ENCODE measurements at regions not wholly inside any gene's neighbourhood (a gene's known extent, or its start where the extent isn't known, plus 50 kb on each side); places are given as distances from the start of the nearest gene placed in this dataset.

DNA sequence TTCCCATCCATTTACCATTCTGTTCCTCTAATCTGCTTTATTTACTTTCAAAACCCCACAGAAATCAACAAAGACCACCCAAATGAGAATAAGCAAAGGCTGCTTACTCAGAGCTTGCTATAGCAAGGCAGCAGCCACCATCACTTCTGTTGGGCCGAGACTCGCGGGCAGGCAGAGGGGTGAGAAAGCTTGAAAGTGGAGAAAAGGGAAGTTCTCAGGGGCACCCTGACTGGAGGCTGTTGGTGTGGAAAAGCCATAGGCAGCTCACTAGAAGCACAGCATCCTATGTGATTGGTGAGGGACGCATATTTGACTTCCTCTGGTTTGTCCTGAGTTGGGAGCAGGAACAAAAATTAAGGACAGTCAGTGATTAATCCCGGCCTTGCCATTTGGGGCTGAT is 269.7 kb upstream of the THSD7B start:
- H3K36me3 ChIP-seq: no peaks in the 10 kb centered on the region
- intact Hi-C loops (cut with DNase I): no loop called here
- no peak overlapping the region for H3K4me3 ChIP-seq
- DNase-seq (no peak), FAIRE-seq (no peak), ATAC-seq (no peak)
- 79 to 87% methylated on average over 5 of the region's 5 CpGs for WGBS, 2 donors
- TF ChIP-seq, protein P1, sequence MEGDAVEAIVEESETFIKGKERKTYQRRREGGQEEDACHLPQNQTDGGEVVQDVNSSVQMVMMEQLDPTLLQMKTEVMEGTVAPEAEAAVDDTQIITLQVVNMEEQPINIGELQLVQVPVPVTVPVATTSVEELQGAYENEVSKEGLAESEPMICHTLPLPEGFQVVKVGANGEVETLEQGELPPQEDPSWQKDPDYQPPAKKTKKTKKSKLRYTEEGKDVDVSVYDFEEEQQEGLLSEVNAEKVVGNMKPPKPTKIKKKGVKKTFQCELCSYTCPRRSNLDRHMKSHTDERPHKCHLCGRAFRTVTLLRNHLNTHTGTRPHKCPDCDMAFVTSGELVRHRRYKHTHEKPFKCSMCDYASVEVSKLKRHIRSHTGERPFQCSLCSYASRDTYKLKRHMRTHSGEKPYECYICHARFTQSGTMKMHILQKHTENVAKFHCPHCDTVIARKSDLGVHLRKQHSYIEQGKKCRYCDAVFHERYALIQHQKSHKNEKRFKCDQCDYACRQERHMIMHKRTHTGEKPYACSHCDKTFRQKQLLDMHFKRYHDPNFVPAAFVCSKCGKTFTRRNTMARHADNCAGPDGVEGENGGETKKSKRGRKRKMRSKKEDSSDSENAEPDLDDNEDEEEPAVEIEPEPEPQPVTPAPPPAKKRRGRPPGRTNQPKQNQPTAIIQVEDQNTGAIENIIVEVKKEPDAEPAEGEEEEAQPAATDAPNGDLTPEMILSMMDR (IDR thresholded peaks at IDR 0.05): no peak
- no peaks in the 10 kb centered on the region for H3K9me3 ChIP-seq
- H3K27me3 ChIP-seq: no peaks in the 10 kb centered on the region
- H3K4me1 ChIP-seq: no peaks in the 10 kb centered on the region
- no peak overlapping the region for H3K27ac ChIP-seq

DNA sequence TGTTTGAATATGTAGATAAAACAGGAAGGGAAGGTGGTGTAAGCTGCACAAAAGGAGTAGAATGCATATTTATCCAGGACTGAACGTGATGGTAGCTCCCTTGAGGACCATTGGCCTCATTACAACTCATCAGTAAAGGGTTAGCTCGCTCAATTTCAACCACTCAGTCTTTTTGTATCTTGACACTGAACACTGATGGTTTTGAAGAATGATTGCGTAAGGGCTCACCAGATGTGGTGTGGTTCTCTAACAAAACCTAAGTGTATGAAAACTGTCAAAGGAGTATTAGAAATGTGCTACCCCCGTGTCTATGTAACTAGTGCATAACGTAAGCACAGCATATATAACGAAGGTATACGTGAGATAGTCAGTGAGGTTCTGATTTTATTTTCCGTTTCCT is 272.4 kb upstream of the THSD7B start:
- H3K27ac ChIP-seq: no peak overlapping the region
- ATAC-seq: no peak
- TF ChIP-seq, protein P1 (IDR thresholded peaks at IDR 0.05): no peak
- intact Hi-C loops (cut with DNase I): no loop called here
- no peaks in the 10 kb centered on the region for H3K9me3 ChIP-seq
- H3K4me1 ChIP-seq: no peaks in the 10 kb centered on the region
- WGBS, 2 donors: 41 to 53% methylated on average over 8 of the region's 8 CpGs
- no peak overlapping the region for H3K4me3 ChIP-seq
- no peak for FAIRE-seq
- H3K27me3 ChIP-seq: no peaks in the 10 kb centered on the region
- no peaks in the 10 kb centered on the region for H3K36me3 ChIP-seq
- DNase-seq: no peak

DNA sequence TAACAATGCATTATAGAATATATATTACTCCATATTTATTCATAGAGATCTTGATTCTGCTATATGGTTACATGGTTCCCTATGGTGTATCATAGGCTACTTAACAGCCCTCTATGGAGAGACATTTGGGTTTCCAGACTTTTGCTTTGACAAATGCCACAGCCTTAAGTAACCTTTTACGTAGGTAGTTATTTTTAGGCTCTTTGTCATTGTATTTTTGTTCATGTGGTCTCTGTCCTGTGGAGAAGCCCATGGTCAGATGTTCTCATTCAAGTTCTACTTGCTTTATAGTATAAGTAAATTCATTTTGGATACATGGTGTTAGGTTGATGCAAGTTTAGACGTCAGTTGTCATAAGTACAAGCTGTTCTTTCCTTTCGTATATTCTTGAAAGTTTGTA is 275.2 kb upstream of the THSD7B start:
- no peak for FAIRE-seq

DNA sequence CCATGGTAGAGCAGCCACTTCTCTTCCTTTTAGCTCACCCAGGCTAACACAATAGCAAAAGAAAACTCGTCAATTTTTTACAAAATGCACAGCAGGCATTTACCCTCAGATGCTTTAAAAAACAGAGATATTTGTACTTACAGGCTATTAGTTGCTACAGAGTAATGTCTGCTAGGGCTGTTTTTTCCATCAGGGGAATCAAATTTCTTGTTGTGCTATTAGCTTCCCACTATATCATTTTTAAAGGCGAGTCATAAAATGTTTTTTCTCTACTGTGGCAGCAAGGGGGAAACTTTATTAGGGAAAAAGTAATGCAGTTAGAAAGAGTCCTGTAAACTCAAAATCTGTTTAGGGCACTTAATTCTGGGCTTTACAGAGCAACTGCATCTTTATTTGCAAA is 277.9 kb upstream of the THSD7B start:
- no peak for FAIRE-seq
- no peaks in the 10 kb centered on the region for H3K4me1 ChIP-seq
- H3K27ac ChIP-seq: no peak overlapping the region
- H3K27me3 ChIP-seq: no peaks in the 10 kb centered on the region
- intact Hi-C loops (cut with DNase I): no loop called here
- no peaks in the 10 kb centered on the region for H3K36me3 ChIP-seq
- no peaks in the 10 kb centered on the region for H3K9me3 ChIP-seq
- TF ChIP-seq, protein P1 (IDR thresholded peaks at IDR 0.05): no peak
- DNase-seq: no peak
- no peak overlapping the region for H3K4me3 ChIP-seq
- WGBS, 2 donors: 45 to 47% methylated on average over 2 of the region's 2 CpGs
- no peak for ATAC-seq

More for the DNA sequence above, 275.2 kb upstream of the THSD7B start:
- DNase-seq (no peak), ATAC-seq (no peak)
- TF ChIP-seq, protein P1 (IDR thresholded peaks at IDR 0.05): no peak
- WGBS, 2 donors: 50 to 69% methylated on average over 3 of the region's 3 CpGs
- no peaks in the 10 kb centered on the region for H3K9me3 ChIP-seq
- intact Hi-C loops (cut with DNase I): no loop called here
- no peaks in the 10 kb centered on the region for H3K36me3 ChIP-seq
- H3K27me3 ChIP-seq: no peaks in the 10 kb centered on the region
- H3K4me1 ChIP-seq: no peaks in the 10 kb centered on the region
- H3K4me3 ChIP-seq: no peak overlapping the region
- H3K27ac ChIP-seq: no peak overlapping the region

DNA sequence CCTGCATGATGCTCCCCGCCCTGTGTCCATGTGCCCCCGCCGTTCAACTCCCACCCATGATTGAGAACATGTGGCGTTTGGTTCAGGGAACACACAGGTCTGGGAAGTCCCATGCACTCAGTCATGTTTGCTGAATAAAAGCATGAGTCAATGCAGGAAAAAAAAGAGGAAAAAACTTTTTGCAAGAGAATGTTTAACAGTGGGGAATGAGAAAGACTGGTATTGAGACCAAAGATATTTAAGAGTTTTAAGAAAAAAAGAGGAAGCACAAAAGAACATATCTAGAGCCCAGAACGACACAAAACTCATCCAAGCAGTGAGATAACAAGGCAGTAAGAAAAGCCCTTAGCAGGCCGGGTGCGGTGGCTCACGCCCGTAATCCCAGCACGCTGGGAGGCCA is 279.2 kb upstream of the THSD7B start:
- DNase-seq (no peak), FAIRE-seq (no peak), ATAC-seq (no peak)
- Histone ChIP-seq H3K27me3 (no peaks in the 10 kb centered on the region), H3K9me3 (no peaks in the 10 kb centered on the region), H3K4me1 (no peaks in the 10 kb centered on the region), H3K4me3 (no peak overlapping the region), H3K27ac (no peak overlapping the region), H3K36me3 (no peaks in the 10 kb centered on the region)
- TF ChIP-seq, protein P1 (IDR thresholded peaks at IDR 0.05): no peak
- intact Hi-C loops (cut with DNase I): no loop called here
- 75 to 83% methylated on average over 10 of the region's 10 CpGs for WGBS, 2 donors
